Activated CD4-positive, CD25-positive, alpha-beta regulatory T cell treated with anti-CD3 and anti-CD28 coated beads, Interleukin-2, amount 50 U/mL, for 24 hours (primary cell): ENCODE measurements at regions not wholly inside any gene's neighbourhood (a gene's known extent, or its start where the extent isn't known, plus 50 kb on each side); places are given as distances from the start of the nearest gene placed in this dataset.

ENCODE experiments used
- ATAC-seq, 2 donors: fragments of 150-1000 bp; cut with Tn5 transposase; one replicate each; pipeline ENCODE4 v1.10.0; 2021; ENCODE audit warnings: mild to moderate bottlenecking in 1 of 2, moderate library complexity in 1 of 2

DNA sequence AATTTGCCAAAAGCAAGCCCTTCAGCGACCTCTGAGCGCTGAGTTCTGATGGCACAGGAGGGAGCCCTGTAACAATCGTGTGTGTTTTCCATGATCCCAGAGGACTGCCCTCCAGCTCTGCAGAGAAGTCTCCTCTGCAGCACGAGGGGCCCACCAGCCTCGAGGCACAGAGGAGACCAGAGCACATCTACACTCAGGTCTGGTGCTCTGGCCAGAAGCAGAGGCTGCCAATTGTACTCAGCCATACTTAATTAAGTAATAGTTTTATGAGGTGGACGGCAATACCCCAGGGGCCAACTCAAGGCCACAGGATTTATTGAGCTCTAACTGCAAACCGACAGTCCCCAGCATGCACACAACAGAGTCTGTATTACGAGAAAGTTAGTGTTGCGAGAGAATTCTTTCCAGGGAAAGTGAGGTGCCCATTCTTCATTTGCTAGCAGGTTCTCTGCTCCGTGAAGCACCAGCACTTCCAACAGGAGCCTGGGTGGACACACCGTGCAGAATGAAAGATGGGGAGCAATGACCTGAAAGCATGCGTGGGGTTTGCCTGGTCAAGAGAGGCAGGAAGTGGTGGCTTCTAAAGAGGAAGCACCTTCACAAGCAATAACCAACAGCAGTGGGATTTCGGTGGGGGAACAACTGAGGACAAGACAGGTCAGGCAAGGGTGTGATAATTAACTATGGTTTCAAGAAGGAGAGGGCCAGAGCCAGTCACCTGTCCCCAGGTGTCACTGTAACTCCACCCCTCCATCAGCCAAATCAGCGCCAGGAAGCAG, 92.8 kb upstream of the FOXC1 start:
- ATAC-seq = no peak

DNA sequence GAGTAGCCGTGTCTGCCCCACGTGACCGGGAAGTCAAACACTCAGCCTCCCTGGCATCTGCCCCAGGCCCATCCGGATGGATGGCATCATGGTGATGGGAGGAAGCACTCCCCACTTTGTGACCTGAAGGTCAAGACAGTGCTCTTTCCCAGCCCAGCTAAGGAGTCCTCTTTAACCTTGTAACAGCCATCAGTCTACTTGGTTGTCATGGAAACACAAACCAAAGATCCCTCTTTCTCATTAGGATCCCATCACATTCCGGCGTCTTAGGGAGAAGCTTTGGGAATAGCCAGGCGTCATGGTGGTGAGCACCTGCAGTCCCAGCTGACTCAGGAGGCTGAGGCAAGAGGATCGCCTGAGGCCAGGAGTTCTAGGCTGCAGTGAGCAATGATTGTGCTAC, 90.9 kb upstream of the FOXC1 start:
- no peak for ATAC-seq

DNA sequence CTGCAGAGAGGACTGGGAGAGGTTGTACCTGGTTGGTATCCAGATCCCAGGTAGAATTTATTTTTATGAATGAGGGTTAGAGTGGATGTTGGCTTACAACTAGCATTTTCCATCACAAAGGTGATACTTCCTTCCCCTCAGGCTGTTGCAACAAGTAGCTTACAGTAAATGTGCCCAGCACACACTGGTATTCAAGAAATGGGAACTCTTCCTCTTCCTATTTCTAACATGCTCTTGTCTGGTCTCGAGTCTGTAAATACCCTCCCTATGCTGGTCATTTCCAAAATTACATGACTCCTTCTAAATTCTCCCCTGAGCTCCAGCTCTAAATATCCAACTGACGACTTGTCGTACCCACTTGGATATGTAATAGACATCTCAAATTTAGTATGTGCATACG, 90.1 kb upstream of the FOXC1 start:
- no peak for ATAC-seq

DNA sequence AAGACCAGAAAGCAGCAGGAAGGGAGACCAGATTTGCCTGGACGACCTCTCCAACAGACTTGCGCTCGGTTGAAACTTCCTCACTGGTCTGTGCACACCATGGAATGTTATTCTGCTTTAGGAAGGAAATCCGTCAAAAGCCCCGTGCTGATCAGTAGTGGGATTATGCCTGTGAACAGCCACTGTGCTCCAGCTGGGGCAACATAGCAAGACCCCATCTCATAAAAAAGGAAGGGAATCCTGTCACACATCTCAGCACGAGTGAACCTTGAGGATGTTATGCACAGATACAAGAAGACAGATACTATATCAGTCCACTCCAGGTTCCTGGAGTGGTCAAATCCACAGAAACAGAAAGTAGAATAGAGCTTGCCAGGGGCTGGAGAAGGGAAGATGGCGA, 86.9 kb upstream of the FOXC1 start:
- ATAC-seq = no peak

DNA sequence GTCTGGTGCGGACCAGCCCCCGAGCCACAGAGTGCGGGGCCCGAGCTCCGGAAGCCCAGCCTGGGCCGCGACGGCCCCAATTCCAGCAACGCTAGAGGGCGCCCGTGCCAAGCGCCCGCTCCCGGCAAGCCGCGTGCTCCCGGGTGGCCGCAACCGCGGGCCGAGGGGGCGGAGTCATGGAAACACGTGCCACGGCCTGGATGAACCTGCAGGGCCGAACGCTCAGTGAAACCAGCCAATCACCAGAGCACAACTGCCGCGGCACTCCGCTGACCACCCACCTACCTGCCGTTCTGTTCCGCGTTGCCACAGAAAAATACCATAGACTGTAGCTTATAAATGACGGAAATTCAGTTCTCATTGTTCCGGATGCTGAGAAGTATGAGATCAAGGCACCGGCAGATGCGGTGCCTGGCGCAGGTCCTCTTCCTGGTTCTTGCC, 85.7 kb upstream of the FOXC1 start:
- peak; percentile 73 to 79 for ATAC-seq

DNA sequence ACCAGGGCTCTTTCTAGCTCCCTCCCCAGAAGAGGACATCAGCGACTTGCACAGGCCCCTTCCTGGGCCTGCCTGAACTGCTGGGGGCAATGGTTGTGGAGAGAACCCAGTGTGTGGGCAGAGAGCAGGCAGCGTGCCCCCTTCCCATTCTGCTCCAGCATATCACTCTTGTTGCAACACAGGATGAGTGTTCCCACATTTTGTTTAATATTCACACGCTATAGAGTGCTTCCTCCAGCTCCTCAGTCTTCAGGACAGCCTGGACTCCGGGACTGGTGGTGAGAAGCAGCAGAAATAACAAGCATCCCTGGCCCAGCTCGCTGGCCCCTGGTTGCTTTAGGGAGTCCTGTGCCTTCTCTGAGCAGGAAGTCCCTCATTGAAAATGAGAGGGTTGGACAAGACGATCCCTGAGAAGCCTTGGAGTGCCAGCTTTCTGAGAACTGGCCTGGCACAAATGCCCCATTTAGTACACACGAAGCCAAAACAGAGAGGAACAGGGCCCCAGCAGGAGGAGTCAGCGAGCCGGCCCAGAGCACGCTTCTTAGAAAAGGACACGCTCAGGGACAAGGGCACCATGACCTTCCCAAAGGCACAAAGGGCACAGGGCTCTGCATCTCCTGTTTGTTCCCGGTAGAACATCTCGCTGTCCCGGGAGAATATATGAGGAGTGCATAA, 84.2 kb upstream of the FOXC1 start:
- ATAC-seq = no peak

DNA sequence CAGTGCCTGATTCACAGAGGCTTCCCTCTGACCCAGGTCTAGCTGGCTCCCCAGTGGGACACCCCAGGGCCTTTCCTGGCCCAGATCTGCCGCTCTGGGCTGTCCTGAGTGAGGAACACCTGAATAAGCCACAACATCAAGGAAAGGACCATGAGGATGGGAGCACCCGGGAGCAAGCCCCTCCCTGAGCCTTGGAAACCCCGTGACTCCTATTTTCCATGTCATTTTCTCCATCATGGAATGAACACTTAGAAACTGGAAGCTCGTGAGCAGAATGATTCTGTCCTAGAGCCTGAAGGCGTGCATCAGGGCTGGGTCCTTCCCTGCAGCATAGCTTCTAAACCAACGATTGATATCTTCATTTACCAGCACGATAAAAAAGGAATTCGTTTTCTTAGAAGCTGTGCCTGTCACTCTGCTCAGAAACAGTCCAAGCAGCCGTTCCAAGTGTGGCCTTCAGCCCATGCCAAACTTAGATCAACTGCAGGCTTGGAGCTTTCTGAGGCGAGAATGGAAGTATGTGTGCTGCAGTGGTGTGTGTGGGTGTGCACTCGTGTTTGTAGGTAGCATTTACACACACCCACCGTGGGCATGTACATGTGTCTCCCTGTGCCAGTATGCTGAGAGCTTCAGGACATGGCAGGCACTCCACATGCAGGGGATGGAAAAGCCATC, 83.2 kb upstream of the FOXC1 start:
- ATAC-seq = no peak

DNA sequence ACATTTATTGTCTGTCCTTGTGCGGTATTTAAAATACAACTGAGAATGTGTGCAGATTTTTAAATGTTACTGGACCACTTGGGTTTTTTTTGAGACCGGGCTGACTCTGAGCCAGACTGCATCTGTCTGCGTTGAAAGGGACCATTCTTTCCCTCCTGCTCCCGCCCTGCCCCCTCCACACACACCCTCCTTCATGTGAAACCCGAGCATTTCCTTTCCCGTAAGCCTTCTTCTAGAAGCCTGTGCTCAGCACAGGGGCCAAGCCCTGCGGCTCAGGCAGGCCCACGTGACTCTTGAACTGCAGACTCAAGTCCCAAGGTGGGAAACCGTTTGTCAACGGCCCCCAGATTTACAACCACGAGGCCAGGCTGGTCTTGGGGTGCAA, 82.7 kb upstream of the FOXC1 start:
- peak; percentile 21 to 47 for ATAC-seq

DNA sequence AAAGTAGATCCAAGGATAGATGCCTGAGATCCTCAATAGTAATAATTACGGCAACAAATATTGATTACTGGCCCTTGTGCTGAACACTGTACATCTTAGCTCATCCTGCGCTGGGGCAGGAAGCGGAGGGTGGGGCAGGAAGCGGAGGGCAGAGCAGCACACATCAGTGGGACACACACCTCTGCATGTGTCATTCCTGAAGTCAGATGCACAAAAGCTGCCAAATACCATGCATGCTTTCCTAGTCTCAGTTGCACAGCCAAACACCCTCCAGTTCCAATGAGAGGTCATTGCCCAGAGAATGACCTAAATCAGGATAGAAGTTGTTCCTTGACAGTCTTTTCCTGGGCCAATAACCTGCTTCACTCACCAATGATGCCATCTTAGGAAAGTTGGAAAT, 74.4 kb upstream of the FOXC1 start:
- ATAC-seq = peak in 1 of 2 donors; percentile 56

DNA sequence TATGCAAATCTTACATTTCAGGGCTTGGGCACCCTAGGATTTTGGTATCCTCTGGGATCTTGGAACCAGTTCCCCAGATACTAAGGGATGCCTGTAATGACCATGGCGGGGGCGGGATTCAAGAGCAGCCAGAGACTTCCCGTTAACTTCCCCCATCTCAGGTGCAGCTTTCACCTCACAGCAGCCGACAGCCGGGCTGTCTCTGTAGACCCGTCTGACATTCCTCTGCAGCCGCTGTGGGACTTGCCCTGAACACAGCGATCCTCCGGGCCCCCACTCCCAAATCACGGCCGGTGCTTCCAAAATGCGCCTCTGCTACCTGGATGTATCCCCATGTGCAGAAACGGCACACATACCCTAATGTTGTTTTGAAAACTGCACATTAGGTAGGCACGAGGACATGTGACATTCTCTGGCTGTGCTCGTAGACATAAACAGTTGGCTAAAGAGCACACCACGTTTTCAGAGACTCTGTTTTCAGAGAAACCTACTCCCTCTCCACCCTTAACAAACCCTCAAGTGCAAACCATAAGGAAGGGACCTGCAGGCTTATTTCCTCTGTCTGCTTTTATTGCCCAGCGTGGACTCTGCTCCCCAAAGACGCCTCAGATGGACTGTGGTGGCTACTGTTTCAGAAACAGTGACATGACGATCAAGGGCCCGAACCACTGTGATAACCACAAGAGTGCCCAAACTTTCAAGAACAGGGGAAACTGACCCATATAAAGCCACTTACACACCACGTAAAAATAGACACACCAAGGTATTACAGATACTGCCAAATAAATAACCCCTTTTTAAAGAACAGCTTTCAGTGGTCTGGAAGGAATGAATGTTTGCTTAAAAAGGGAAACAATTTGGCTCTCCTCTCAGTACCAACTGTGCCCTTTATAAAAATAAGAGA, 72.9 kb upstream of the FOXC1 start:
- ATAC-seq = peak in 1 of 2 donors; percentile 17

DNA sequence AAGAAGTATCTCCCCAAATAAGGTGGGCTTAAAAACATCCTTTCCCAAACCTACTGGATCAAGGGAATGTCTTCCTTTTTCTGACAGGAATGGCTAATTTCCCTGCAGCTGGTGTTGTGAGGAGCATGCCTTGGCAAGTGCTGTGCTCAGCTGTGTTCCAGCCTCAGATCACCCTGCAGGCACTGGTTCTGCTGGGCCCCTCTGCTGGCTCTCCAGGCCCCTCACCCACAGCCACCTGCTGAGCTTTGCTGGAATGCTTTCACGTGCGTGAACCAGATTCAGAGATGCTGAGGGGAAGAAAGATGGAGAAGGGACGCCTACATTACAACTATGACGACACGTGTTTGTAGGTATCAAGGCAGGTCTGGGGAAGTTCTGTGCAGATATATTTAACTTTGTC, 71.3 kb upstream of the FOXC1 start:
- no peak for ATAC-seq

DNA sequence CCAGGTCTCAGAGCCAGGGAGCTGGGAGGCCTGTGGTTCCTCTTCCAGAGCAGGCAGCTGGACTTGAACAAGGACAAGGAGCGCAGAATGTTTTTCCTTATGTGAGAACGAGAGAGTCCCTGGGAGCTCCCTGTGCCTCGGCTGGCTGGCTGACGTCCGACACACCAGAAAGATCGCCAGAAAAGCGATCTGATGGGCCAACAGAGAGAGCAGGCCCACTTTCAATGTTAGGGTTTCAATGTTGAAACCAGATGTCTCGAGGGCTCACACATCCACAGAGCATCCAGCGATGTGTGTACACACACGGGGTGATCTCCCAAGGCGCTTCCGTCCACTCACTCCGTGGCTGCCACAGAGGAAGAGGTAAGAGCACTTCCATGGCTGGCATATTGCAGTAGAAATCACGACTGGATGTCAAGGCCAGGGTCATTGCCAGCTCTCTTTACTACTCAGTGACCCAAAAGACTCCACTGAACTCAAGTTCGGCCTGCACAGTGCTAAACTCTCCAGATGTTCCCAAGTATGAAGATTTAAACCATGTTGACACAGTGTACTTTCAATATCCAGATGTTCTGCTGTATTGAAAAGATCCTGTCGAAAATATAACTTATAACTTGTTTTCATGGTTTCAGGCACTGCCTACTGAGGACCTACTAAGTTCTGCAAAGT, 70.8 kb upstream of the FOXC1 start:
- no peak for ATAC-seq

DNA sequence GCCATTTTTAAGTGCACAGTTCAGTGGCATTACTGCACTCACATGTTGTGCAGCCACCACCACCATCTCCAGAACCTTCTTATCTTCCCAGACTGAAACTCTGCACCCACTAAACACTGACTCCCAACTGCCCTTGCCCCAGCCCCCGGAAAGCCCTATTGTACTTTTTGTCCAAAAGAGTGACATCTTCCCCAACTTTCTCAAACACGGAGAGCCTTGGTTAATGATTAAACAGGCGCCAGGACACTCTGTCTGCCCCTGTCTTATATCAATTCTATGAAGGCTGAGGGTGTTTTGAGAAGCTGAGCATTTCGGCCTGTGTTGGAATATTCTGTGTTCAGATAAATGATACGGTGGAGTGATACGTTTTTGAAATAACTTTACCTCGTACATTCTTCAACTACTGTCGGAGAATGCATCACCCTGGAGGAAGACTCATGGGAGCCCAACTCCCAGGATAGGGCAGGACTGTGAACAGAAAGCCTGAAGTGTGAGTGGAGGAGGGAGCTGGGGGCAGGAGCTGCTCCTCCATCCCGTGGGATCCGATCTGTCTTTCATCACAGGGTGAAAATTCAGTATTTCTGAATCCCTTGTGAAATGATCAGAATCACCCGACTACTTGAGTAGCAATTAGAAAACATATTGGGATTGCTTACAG, 68.7 kb upstream of the FOXC1 start:
- no peak for ATAC-seq

DNA sequence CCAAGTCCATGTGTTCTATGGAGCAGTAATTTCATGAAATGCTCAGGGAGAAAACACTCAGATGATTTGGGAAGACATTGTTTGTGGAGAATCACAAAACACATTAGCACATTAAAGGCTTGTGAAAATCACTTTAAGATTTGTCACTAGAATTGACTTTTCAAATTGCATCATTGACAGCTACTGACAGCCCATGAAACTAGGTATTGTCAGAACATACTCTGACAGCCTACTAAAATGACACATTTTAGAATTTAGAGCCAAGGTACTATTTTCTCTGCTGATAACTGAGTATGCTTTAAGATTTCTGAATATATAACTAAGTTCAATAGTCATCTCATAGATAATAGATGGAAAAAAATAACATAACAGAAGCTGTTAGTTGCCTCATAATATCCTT, 67.4 kb upstream of the FOXC1 start:
- ATAC-seq = no peak

DNA sequence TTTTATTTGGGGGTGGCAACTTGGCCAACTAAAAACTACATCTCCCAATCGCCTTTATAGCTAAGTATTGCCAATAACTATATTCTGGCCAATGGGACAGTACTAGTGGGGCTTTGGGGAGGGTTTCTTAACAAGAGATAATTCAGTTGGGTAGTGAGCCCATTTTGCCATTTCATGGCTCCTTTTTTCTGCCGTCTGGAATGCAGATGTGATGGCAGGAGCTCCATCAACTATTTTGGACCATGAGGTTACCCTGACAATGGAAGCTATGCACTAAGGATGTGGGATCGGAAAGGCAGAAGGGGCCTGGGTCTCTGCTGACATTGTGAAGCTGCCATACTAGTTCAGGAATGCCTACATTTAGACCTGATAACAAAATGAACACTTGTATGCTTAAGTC, 67.0 kb upstream of the FOXC1 start:
- ATAC-seq = no peak

DNA sequence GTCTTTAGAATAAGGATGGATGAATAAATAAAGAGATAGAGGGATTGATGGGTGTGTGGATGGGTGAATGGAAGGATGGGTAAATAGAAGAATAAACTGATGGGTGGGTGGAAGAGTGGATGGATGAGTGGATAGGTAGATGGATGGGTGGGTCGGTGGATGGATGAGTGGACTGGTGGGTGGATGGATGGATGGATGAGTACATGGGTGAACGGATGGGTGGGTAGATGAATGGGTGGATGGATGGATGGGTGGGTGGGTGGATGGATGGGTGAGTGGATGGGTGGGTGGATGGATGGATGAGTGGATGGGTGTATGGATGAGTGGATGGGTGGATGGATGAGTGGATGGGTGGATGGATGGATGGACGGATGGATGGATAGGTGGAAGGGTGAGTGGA, 65.7 kb upstream of the FOXC1 start:
- ATAC-seq = no peak

DNA sequence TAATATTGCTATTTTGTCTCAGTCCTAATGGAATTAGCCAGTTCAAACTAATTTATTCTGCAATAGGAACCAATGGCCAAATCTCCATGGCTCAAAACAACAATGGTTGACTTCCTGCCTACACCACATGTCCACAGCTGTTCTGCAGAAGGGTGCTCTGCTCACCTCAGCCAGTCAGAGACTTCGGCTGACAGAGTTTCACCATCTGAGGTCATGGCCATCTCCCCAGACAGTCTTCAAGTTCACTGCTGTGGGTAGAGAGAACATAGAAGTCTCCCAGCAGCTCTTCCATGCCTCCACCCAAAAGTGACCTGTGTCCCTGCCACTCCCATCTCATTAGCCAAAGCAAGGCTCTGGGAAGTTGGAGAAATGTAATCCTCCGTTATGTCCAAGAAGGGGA, 65.1 kb upstream of the FOXC1 start:
- ATAC-seq = no peak

DNA sequence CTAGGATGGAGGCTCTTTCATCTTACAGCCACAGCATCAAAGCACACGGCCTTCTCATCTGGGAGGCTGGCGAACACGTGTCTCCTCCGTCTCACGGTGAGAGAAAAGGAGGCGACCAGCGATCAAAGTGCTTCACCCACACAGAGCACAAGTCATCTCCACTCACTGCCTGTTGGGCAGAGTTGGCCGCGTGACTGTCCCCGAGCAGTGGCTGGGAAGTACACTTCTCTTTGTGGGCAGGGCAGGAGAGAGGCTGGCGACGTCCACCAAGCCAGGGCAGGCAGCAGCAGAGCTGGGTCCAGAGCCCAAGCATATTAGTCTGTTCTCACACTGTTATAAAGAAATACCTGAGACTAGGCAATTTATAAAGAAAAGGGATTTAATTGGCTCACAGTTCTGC, 64.1 kb upstream of the FOXC1 start:
- ATAC-seq = no peak

DNA sequence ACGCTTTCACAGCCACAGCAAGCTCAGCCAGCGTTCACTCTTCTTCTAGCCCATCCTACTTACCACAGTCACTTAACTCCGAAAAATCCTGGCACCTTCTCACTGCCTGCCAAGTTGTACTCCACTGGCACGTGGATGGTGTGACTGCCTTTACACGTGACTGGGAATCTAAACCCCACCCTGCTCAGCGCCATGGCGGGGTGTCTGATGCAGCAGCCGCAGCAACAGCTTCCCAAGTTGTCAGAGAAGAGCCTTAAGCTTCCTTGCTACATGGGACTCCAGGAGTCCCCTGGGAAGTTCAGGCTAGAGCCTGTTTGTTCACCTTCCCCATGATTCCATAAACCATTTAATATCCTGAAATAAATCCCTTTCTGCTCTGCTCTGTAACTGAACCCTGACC, 61.9 kb upstream of the FOXC1 start:
- ATAC-seq = no peak

DNA sequence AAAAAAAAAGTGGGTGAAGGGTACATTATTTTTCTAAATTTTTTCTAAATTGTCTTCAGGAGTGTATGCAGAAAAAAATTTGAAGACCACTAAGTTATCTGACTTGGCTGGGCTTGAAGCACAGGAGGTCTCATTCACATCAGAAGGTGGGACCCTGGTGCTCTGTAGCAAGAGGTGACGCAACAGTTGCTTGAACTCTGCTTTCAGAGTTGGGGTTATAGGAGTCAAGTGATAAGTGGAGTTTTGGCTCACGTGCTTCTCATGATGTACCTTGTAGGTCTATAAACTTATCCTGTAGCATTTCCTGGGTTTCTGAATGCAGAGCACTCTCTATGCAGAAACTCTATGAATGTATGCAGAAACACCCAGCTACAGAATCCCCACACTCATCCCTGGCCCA, 58.5 kb upstream of the FOXC1 start:
- ATAC-seq = no peak

DNA sequence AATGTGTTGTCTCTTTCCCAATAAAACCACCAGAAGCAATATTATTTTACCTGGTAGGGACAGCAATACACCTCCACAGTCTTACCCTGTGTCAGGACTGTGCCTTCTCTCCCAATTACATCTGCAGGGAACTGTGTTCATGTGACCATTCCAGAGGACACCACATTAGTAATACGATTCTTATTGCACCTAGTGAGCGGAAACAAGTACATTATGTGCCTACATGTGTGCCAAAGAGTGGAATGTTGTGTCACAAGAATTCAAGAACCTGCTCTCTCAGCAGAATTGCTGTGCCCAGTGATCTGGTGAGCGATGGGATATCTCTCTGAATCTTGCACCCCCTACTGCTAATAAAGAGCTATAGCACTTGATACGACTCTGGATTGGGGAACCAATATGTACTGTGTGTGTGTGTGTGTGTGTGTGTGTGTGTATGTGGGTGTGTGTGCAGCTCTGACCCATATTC, 57.4 kb upstream of the FOXC1 start:
- no peak for ATAC-seq
